SU-DHL-6 (cell line): ENCODE measurements at regions not wholly inside any gene's neighbourhood (a gene's known extent, or its start where the extent isn't known, plus 50 kb on each side); places are given as distances from the start of the nearest gene placed in this dataset.

ENCODE experiments used
- H2AFZ ChIP-seq: fragments of 200-600 bp; sonication (generic); 2 replicates; pipeline ENCODE4 v1.6.1; 2014; ENCODE audit warnings: low read depth, mild to moderate bottlenecking, moderate library complexity, mixed read lengths, antibody characterized with exemption, low read length; ENCODE audit not compliant: severe bottlenecking
- H3F3A ChIP-seq: fragments of 200-600 bp; shearing (Covaris generic); 2 replicates; pipeline ENCODE4 v1.6.0; 2016; ENCODE audit warnings: antibody characterized with exemption, mild to moderate bottlenecking; ENCODE audit not compliant: insufficient read depth
- H3K27ac ChIP-seq: fragments of 200-600 bp; sonication (generic); 2 replicates; pipeline ENCODE4 v1.5.1; 2016; ENCODE audit warnings: low read depth, mild to moderate bottlenecking, low read length, moderate library complexity, mixed read lengths
- H3K27me3 ChIP-seq: fragments of 200-600 bp; sonication (generic), shearing (Covaris generic); 2 replicates; pipeline ENCODE4 v1.6.0; 2014; ENCODE audit warnings: mild to moderate bottlenecking, low read length
- H3K36me3 ChIP-seq: fragments of 200-600 bp; sonication (generic); 2 replicates; pipeline ENCODE4 v1.6.1; 2014; ENCODE audit warnings: mild to moderate bottlenecking, low read length, mixed read lengths
- H3K4me2 ChIP-seq: fragments of 300-600, 200-600 bp; shearing (Covaris generic), sonication (generic); 2 replicates; pipeline ENCODE4 v1.6.0; 2014; ENCODE audit warnings: low read length, low read depth, mild to moderate bottlenecking; ENCODE audit not compliant: poor library complexity, severe bottlenecking
- H3K4me3 ChIP-seq: fragments of 200-600 bp; sonication (generic); 2 replicates; pipeline ENCODE4 v1.5.1; 2014; ENCODE audit warnings: antibody characterized with exemption, low read length, mild to moderate bottlenecking, mixed read lengths; ENCODE audit not compliant: insufficient read depth, poor library complexity, severe bottlenecking
- H3K79me2 ChIP-seq: fragments of 200-600 bp; sonication (generic); 2 replicates; pipeline ENCODE4 v1.6.1; 2014; ENCODE audit warnings: mild to moderate bottlenecking, low read length, moderate library complexity; ENCODE audit not compliant: insufficient read depth
- H3K9ac ChIP-seq: fragments of 200-600 bp; sonication (generic); 2 replicates; pipeline ENCODE4 v1.7.0; 2014; ENCODE audit warnings: mild to moderate bottlenecking, low read length
- H3K9me2 ChIP-seq: fragments of 200-600 bp; sonication (generic); replicated peaks from 2 replicates; pipeline ENCODE4 v1.6.1; 2014; ENCODE audit warnings: low read length; ENCODE audit not compliant: insufficient read depth
- H3K9me3 ChIP-seq: fragments of 200-600 bp; sonication (generic); 2 replicates; pipeline ENCODE4 v1.6.1; 2014; ENCODE audit warnings: low read length, mixed read lengths; ENCODE audit not compliant: insufficient read depth
- H4K20me1 ChIP-seq: fragments of 200-600 bp; sonication (generic); 2 replicates; pipeline ENCODE4 v1.6.1; 2014; ENCODE audit warnings: low read depth, mild to moderate bottlenecking, antibody characterized with exemption, low read length, moderate library complexity, mixed read lengths
- EZH2phosphoT487 ChIP-seq: fragments of 200-600 bp; sonication (generic), shearing (Covaris generic); conservative IDR thresholded peaks from 2 replicates; pipeline ENCODE4 v1.6.1; 2018; ENCODE audit warnings: mild to moderate bottlenecking, antibody characterized with exemption, low read length, moderate library complexity, mixed read lengths
- TF ChIP-seq, protein P1 (sequence below): fragments of 200-600 bp; sonication (generic); IDR thresholded peaks from one replicate; pipeline ENCODE4 v1.5.1; 2017; ENCODE audit warnings: antibody characterized with exemption, mild to moderate bottlenecking, low read length, moderate library complexity; ENCODE audit not compliant: insufficient read depth, poor library complexity, severe bottlenecking

- Histone ChIP-seq H3K4me3 (no peak overlapping the region), H4K20me1 (no peaks in the 10 kb centered on the region)
- no peak for TF ChIP-seq EZH2phosphoT487
- TF ChIP-seq, protein P1, sequence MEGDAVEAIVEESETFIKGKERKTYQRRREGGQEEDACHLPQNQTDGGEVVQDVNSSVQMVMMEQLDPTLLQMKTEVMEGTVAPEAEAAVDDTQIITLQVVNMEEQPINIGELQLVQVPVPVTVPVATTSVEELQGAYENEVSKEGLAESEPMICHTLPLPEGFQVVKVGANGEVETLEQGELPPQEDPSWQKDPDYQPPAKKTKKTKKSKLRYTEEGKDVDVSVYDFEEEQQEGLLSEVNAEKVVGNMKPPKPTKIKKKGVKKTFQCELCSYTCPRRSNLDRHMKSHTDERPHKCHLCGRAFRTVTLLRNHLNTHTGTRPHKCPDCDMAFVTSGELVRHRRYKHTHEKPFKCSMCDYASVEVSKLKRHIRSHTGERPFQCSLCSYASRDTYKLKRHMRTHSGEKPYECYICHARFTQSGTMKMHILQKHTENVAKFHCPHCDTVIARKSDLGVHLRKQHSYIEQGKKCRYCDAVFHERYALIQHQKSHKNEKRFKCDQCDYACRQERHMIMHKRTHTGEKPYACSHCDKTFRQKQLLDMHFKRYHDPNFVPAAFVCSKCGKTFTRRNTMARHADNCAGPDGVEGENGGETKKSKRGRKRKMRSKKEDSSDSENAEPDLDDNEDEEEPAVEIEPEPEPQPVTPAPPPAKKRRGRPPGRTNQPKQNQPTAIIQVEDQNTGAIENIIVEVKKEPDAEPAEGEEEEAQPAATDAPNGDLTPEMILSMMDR, result no peak
Measured at GRCh38 chr6:1020133-1020532, 291.8 kb upstream of the FOXQ1 start.

DNA sequence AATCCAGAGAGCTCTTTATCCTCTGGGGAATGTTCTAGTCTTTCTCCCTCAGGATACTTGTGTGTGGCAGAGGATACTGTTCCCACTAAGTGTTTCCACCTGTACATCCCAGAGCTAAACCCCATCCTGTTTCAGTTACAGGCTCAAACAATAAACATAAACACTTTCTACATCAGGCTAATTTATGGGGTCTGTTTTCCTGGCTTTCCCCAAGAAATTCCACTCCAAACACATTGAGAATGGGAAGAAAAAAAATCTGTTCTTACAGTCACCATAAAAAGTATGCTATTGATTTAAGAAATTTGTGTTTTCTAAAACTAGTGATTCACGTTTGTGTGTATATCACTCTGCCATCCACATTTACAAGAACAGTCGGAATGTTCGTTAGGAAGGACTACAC lies 293.9 kb upstream of the FOXQ1 start:
- Histone ChIP-seq H3K27ac (no peak overlapping the region), H3K9ac (no peak overlapping the region), H4K20me1 (no peaks in the 10 kb centered on the region), H3F3A (no peaks in the 10 kb centered on the region), H3K9me2 (no peaks in the 10 kb centered on the region), H3K4me3 (no peak overlapping the region), H3K4me2 (no peak overlapping the region), H3K9me3 (no peaks in the 10 kb centered on the region), H2AFZ (no peak overlapping the region), H3K36me3 (no peaks in the 10 kb centered on the region), H3K79me2 (no peaks in the 10 kb centered on the region), H3K27me3 (no peaks in the 10 kb centered on the region)
- no peak for TF ChIP-seq EZH2phosphoT487
- TF ChIP-seq, protein P1, result no peak

More at GRCh38 chr6:1020133-1020532, 291.8 kb upstream of the FOXQ1 start:
- H3K36me3 ChIP-seq, result no peaks in the 10 kb centered on the region
- no peak overlapping the region for H2AFZ ChIP-seq
- no peaks in the 10 kb centered on the region for H3K9me3 ChIP-seq
- no peak overlapping the region for H3K4me2 ChIP-seq
- H3K79me2 ChIP-seq, result no peaks in the 10 kb centered on the region
- H3F3A ChIP-seq, result no peaks in the 10 kb centered on the region
- H3K9ac ChIP-seq, result no peak overlapping the region
- no peaks in the 10 kb centered on the region for H3K9me2 ChIP-seq
- no peak overlapping the region for H3K27ac ChIP-seq
- H3K27me3 ChIP-seq, result no peaks in the 10 kb centered on the region

DNA sequence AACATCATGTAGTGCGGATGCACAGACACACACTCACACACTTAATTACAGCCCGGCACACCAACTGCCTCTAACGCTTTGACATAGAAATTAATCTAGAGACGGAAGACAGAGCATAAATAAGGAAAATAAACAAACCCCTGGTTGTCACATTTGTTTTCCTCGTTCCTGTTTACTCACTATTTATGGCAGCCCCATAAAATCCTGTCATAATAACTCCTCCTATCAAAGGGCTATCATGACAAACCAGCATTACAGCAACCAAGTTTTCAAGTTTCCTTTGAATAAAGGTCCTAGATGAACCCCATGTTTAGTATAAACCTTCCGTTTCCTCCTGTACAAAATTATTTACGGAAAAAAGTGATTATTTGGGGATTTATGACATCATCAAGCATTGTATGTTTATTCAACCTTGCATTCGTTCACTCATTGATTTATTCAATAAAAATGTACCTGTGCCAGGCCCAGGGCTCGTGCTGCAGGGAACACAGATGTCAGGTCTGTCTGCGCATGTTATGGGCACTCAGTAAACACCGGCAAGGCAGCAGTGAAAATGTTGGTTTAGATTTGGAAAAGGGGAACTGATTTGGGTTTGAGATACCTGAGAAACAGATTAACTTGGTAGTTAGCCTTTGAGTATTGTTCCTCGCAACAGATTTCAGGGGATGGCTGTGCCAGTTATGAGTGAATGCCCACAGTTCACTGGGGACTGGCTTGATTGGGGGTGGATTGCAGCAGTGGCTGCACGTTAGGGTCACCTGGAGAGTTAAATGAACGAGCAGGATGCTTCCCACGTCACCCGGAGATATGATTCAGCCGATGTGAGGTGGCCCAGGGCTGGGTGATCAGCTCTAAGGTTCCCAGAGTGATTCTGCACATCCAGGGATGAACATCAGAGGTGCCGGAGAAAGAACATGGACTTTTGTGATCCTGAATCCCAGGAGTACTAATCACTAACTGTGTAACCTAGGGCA lies 295.3 kb upstream of the FOXQ1 start:
- no peaks in the 10 kb centered on the region for H3K9me3 ChIP-seq
- H3K79me2 ChIP-seq, result no peaks in the 10 kb centered on the region
- H3K4me3 ChIP-seq, result no peak overlapping the region
- H2AFZ ChIP-seq, result no peak overlapping the region
- no peak overlapping the region for H3K4me2 ChIP-seq
- no peaks in the 10 kb centered on the region for H3K27me3 ChIP-seq
- H3F3A ChIP-seq, result no peaks in the 10 kb centered on the region
- TF ChIP-seq EZH2phosphoT487, result no peak
- TF ChIP-seq, protein P1, result no peak
- no peak overlapping the region for H3K9ac ChIP-seq
- H4K20me1 ChIP-seq, result no peaks in the 10 kb centered on the region
- no peaks in the 10 kb centered on the region for H3K36me3 ChIP-seq
- no peaks in the 10 kb centered on the region for H3K9me2 ChIP-seq
- H3K27ac ChIP-seq, result no peak overlapping the region
